ENCODE measurements at regions not wholly inside any gene's neighbourhood (a gene's known extent, or its start where the extent isn't known, plus 50 kb on each side); places are given as distances from the start of the nearest gene placed in this dataset.
"Not testable (repeated sequence)": the region's sequence is repeated elsewhere in the genome, so short reads cannot be mapped to it uniquely, and the experiment has no call there.

DNA sequence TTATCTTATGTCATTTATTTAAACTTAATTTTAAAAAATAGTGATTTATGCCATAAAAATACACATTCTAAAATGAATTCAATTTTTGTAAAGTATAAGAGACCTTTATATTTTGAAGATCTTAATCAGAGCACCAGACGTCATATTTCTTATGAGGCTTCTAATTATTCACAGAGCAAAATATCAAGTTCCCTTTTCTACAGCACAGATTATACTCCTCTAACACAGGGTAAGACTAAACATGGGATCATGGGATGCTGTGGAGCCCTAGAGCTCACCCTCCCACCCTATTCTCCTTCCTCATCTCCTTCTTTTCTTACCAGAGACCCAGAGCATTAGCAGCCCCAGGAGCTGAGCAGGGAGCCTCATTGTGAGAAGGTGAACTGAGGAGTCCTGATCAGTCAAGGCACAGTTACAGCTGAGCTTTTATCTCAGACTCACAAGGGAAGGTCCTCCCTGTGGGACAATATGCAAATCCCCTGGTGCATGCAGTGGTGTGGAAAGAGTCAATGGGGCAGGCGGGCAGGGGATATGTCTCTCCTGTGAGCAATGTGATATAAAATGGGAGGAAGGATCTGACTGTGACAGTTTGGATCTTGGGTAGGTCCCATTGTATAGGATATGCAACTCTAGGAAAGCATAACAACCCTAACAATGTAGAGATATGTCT is 530.7 kb downstream of the RPIA start:
- not testable (repeated sequence) for H3K4me3 ChIP-seq (ENCODE audit: low read length)

DNA sequence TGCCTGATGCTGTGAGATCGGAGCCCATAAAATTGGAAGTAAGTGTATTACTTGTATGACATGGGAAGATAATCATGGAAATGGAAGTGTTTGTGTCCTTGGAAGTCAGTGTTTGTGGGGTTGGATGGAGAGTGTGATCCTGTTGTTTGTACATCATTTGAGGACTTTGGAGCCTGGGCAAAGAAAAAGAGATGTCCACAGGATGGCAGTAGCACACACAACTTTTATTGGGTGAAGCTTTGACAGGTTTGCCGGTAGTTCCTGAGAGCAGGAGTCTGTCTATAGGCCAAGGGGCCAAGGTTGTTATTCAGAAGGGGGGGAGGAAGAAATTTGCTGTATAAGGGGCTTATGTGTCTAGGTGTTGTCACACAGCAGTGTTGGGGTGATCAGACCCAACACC is 533.3 kb downstream of the RPIA start:
- H3K4me3 ChIP-seq (ENCODE audit: low read length), result not testable (repeated sequence)

DNA sequence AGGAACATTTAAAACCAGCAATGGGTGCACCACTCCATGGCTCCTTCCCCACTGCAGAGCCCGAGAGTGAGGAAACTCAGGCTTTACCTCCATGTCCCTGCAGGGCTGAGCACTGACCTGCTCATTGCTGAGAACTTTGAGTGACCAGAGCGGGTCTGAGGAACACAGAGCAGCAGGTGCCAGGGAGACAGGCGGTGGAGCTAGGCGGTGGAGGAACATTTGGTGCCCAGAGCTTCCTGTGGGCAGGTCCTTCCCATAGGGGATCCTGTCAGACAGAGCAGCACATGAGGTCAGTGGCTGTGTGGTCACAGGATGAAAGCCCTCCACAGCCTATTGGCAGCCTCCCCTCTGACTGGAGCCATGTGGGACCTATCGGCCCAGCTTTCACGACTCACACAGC is 538.5 kb downstream of the RPIA start:
- H3K4me3 ChIP-seq (ENCODE audit: low read length), result not testable (repeated sequence)

DNA sequence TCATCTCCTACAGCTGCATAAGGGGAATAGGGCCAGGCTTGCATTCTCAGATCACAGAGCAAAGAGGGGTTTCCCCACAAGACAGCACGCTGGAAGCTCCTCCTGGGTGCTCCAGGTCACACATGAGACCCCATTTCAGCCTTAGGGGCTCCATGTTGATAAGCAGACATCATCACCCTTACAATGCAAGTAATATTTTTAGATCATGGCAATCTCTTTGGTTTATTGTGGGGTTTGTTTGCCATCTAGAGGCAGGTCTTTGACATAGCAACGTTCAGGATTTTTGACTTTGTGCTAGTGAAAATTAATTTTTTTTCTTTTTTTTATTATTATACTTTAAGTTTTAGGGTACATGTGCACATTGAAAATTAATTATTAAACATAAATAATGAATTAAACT is 539.8 kb downstream of the RPIA start:
- H3K4me3 ChIP-seq (ENCODE audit: low read length), result not testable (repeated sequence)

DNA sequence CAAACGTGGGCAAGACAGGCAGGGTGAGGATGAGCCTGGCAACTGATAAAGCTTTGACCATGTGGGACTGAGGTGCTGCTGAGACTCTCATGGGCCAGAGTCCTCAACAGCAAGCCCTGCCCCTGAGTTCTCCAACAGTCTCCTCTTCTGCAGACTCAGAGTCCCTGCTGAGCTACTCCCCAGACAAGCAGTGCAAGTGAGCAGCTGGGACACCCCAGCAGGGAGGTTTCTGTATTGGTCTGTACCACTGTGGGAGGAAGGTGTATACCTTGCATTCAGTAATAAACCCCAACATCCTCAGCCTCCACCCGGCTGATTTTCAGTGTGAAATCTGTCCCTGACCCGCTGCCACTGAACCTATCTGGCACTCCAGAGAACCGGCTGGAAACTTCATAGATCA is 542.5 kb downstream of the RPIA start:
- not testable (repeated sequence) for H3K4me3 ChIP-seq (ENCODE audit: low read length)

DNA sequence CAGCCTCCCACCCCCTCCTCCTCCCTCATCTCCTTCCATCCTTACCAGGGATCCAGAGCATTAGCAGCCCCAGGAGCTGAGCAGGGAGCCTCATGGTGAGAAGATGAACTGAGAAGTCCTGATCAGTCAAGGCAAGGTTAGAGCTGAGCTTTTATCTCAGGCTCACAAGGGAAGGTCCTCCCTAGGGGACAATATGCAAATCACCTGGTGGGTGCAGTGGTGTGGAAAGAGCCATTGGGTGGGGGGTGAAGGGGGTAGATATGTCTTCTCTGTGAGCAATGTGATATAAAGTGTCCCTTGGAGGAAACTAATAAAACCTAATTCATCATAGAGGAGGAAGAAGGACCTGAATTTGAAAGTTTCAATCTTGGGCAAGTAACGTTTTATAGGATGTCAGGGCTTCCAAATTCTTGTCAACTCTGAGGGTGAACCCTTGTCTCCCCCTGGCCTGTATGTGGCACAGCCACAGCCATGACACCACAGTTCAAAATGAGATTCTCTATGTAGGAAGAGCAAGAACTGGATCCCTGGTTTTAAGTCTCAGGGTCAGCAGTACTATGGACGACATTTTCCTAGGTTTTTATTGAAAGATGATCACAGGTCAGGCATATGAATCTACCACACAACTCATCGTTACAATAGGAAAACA is 543.5 kb downstream of the RPIA start:
- H3K4me3 ChIP-seq (ENCODE audit: low read length), result not testable (repeated sequence)

DNA sequence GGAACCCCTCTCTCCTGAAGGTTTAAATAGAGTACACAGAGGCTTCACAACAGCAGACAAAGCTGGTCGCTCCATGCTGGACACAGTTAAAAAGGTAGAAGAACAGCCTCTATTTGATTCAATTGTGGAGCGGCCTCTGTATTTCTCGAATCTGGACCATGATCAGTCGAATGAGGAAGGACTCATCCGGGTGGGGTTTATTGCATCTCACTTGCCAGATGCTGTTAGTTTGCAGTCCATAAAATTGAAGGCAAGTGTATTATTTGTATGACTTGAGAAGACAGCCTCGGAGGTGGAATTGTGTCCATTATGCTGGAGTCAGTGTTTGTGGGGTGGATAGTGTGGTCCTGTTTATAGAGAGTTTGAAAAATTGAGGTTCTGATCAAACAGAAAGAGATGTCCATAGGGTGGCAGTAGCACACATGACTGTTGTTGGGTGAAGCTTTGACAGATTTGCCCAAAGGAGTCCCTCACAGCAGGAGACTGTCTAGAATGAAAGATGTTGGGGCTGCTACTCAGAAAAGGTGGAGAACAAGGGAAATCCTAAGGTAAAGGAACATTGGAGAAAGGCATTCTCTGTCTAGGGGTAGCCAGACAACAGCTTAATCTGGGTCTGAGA is 545.5 kb downstream of the RPIA start:
- not testable (repeated sequence) for H3K4me3 ChIP-seq (ENCODE audit: low read length)

DNA sequence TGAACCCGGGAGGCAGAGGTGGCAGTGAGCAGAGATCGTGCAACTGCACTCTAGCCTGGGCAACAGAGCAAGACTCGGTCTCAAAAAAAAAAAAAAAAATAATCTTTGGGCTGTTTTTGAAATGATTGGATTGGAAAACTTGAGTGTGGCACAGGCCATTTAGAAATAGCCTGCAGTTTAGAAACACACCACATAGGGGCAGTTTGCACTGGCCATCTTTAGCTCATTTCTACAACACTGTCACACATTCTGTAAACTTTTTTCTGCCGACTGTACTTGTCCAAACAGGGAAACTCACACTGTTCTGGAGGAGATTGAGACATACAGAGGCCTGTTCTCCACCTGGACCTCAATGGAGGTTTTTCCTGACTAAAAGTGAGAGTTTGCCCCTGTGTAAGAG is 546.3 kb downstream of the RPIA start:
- H3K4me3 ChIP-seq (ENCODE audit: low read length), result not testable (repeated sequence)

DNA sequence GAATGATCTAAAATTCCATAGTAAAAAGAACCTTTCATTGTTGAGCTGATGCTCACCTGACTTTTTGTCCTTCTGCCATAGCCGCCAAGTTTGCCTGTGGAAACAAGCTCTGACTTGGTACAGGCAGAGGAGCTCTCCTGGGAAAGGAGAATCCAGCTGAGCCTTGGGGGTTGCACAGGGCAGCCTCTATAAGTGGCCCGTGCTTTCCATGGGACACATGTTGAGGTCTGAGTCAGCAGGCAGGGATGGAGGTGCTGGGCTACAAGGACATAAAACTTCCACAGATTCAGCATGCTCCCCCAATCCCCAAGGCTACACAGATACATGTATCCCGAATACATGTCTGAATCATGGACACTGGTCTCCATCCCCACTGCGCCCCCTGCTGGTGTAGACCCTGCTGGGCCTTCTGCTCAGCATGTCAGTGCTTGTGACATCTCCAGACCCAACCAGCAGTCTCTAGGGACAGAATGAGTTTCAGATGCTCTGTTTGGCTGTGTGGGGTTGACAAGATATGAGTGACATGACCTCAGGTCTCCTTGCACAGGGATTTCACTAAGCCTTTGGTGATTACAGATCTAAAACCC is 551.7 kb downstream of the RPIA start:
- not testable (repeated sequence) for H3K4me3 ChIP-seq (ENCODE audit: low read length)

DNA sequence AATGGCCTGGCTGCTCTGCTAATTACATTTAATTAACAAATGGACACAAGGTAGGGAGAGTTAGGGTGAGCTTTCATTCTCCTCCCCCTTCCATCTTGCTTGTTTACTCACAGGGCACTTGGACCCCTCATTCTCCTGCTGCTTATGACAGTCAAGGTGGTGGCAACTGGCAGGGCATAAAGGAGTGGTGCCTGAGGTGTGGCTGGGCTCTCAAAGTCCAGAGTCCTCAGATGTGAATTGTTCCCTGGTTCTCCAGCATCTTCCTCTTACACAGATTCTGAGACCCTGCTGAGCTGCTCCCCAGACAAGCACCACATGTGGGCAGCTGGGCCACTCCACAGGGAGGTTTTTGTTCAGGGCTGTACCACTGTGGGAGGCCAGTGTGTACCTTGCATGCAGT is 552.9 kb downstream of the RPIA start:
- H3K4me3 ChIP-seq (ENCODE audit: low read length), result not testable (repeated sequence)

DNA sequence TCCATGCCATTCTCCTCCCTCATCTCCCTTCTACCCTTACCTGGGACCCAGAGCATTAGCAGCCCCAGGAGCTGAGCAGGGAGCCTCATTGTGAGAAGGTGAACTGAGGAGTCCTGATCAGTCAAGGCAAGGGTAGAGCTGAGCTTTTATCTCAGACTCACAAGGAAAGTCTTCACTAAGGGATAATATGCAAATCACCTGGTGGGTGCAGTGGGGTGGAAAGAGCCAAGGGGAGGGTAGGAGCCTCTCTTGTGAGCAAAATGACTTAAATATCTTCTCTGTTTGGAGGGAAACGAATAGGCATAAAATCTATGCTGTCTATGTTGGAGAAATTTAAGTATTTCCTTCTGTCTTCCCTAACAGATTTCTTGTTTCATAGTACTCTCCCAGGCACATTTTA is 554.0 kb downstream of the RPIA start:
- not testable (repeated sequence) for H3K4me3 ChIP-seq (ENCODE audit: low read length)

DNA sequence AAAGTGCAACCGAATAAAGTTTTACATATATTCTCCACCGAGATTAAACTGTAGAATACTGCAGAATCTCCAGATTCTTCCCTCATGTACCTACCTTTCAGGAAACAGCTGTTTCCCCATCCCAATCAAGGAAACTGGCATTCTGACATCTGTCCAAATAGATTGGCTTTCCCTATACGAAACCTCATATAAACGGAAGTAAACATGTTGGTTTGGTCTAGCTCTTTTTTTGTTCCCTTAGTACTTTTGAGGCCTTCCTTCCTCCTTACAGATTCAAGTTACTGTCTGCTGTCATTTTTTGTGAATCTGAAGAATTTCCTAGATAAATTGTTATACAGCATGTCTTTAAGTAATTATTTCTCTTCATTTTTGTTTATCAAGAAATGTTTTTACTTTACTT is 554.6 kb downstream of the RPIA start:
- not testable (repeated sequence) for H3K4me3 ChIP-seq (ENCODE audit: low read length)

DNA sequence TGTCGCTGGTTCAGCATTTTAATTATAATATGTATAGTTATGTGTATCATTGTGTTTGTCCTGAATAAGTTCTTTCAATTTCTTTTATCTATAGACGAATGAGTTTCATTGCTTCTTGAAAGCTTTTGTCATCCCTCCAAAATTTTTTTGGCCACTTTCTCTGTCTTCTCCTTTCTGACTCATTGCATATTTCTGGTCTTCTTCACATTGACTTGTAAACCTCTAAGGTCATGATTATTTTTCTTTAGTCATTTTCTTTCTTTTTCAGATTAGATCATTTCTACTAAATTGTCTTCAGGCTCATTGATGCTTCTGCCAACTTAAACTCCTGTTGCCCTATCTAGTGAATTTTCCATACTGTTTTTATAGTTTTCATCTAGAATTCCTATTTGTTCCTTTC is 555.1 kb downstream of the RPIA start:
- not testable (repeated sequence) for H3K4me3 ChIP-seq (ENCODE audit: low read length)

DNA sequence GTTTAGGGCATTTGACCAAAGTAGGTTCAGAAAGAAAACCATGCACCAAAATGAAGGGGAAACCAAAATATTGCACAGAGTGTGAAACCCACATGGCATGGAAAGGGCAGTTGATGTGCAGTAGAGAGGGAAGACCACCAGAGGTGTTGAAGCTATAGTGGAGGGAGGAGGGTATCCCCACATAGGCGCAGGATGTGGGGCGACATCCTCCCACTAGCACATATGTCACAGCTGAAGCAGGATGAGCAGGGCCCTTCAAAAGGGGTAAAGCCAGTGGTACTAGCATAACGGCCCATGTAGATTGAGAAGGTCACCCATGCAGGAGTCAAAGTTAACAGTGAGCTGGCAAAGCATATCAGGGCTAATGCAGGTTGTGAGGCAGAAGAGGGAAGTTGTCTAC is 563.5 kb downstream of the RPIA start:
- not testable (repeated sequence) for H3K4me3 ChIP-seq (ENCODE audit: low read length)

DNA sequence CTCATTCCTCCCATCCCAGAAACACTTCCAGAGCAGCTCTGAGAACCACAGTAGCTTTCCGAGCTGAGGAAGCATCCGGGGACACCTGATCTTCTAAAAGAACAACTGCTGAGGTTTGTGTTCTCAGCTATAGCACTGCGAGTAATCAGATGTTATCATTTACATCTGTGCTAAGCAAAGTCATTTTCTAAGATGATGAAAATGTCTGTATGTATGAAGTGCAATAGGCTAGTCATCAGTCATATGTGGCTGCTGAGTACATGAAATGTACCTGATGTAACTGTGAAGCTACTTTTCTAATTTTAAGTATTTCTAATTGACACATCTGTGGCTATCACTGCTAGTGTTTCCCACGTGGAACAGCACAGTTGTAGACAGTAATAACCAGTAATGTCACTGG is 582.0 kb downstream of the RPIA start:
- not testable (repeated sequence) for H3K4me3 ChIP-seq (ENCODE audit: low read length)

DNA sequence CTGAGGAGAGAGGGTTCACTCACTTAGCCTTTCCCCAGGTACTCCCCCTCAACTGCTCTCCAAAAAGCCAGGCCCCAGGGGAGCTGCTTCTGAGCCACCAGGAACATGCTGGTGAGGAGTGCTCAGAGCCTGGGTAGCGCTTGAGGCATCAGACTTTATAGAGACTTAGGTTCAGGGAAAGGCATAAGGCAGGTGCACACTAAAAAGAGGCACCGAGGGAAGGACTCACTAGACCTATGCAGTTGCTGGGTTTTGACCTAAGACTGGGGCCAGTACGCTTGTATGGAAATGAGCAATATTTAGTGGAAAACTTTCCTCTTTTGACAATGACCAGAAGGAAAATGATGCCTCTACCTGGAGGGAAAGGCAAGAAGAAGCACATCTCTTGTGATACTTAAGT is 589.1 kb downstream of the RPIA start:
- not testable (repeated sequence) for H3K4me3 ChIP-seq (ENCODE audit: low read length)

DNA sequence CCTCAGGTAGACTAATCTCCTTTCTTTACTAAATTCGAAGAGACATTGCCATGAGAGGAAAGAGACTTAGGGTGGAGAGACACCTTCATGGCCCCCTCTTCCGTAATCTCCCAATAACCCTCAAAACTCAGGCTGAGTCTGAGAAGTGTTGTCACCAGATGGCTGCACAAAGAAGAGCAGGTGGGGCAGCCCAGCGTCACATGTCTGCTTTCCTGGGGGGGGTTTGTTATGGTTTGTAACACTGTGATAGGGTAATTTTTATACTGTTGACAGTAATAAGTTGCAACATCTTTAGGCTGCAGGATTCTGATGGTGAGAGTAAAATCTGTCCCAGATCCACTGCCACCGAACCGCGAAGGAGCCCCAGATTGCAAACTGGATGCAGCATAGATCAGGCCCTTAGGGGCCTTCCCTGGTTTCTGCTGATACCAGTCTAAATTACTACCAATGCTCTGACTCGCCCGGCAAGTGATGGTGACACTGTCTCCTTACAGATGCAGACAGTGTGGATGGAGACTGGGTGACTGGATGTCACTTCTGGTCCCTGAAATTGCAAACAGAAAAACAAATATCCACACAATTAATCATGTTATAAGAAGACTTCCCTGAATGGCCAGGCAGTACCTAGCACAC is 595.1 kb downstream of the RPIA start:
- not testable (repeated sequence) for H3K4me3 ChIP-seq (ENCODE audit: low read length)

DNA sequence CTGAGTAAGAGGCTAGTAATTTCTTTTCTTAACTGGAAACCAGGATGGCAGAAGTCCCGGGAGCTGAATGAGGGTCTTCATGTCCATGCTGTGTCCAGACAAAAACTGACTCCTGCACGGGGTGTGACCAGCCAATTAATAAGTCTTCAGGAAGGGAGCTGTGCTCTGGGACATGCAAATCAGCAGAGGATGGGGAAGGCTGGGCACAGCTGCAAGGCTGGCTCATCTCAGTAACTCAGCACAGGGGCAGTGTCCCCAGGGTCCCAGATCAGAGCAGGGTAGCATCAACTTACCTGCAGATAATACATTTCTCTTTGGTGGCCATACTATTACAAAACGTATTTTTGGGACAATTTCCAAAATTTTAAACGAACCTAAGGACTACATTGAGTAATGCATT is 595.6 kb downstream of the RPIA start:
- not testable (repeated sequence) for H3K4me3 ChIP-seq (ENCODE audit: low read length)

DNA sequence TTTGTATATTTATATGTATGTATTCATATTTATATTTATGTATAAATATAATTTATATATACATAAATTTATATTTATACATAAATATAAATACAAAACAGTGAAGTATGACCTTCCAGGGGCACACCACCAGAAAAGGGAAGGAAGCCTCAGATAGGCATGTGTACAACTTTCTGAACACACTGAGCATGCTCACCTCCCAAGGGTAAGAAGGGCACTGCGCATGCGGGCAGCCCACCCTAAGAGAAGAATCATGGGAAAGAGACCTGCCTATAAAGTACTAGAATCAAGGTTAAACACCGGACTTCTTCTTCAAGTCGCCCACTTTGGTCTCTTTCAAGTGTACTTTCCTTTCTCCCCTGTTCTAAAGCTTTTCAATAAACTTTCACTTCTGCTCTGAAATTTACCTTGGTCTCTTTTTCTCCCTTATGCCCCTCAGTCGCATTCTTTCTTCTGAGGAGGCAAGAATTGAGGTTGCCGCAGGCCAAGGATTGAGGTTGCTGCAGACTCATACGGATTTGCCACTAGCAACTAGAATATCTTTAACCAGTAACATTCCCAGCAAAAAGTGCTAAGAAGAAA is 600.3 kb downstream of the RPIA start:
- not testable (repeated sequence) for H3K4me3 ChIP-seq (ENCODE audit: low read length)

DNA sequence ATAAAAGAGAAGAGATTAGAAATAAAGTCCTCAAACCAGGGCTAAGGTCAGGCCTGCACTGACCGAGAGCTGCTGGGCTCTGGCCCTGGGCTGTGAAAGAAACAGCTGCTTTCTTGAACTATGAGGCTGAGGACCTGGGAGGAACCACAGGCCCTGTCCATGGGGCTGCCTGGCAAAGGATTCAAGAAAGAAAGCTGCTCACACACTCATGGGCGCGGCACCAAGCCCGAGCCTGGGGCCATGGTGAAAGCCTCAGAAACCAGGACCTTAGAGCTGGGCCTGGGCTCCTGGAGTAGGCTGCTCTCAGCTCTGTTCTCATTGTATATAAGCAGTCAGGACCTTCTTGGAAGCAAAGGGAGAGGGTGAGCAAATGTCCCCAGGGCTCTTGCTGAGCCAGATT is 601.9 kb downstream of the RPIA start:
- not testable (repeated sequence) for H3K4me3 ChIP-seq (ENCODE audit: low read length)

DNA sequence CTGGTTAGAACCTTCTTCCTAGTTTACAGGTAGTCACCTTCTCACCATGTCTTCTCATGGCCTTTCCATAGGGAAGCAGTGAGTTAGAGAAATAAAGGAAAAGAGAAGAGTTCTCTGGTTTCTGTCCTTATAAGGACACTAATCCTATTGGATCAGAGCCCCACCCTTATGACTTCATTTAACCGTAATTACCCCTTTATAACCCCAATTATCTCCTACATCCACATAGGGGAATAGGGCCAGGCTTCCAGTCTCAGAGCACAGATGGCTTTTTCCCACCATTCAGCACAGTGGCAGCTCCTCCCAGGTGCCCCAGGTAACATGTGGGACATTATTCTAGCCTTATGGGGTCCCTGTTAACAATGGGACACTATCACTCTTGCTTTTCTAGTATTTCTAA is 602.9 kb downstream of the RPIA start:
- H3K4me3 ChIP-seq (ENCODE audit: low read length), result not testable (repeated sequence)
